ENCODE measurements at regions not wholly inside any gene's neighbourhood (a gene's known extent, or its start where the extent isn't known, plus 50 kb on each side); places are given as distances from the start of the nearest gene placed in this dataset.

DNA sequence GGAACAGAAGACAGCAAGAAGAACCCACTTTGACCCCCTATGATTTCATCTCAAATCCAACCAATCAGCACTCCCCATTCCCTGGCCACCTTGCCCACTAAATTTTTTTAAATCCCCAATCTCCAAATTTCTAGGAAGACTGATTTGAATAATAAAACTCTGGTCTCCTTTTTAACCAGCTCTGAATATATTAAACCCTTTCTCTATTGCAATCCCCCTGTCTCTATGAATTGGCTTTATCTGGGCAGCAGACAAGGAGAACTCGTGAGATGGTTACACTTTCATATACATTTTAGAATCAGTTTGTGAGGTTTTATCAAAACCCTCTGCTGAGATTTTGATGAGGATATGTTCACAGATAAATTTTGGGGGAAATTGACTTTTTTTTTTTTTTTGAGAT is 90.3 kb upstream of the TRIM24 start:
- no peak for TF ChIP-seq EZH2 (IDR thresholded peaks at IDR 0.05; ENCODE audit: insufficient read depth, low read length)
- TF ChIP-seq, protein P1, sequence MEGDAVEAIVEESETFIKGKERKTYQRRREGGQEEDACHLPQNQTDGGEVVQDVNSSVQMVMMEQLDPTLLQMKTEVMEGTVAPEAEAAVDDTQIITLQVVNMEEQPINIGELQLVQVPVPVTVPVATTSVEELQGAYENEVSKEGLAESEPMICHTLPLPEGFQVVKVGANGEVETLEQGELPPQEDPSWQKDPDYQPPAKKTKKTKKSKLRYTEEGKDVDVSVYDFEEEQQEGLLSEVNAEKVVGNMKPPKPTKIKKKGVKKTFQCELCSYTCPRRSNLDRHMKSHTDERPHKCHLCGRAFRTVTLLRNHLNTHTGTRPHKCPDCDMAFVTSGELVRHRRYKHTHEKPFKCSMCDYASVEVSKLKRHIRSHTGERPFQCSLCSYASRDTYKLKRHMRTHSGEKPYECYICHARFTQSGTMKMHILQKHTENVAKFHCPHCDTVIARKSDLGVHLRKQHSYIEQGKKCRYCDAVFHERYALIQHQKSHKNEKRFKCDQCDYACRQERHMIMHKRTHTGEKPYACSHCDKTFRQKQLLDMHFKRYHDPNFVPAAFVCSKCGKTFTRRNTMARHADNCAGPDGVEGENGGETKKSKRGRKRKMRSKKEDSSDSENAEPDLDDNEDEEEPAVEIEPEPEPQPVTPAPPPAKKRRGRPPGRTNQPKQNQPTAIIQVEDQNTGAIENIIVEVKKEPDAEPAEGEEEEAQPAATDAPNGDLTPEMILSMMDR (IDR thresholded peaks at IDR 0.05; ENCODE audit: insufficient read depth, low read depth, low read length), result no peak
- Mint-ChIP-seq H3K4me3 (ENCODE audit: unreplicated experiment) (no peak overlapping the region), H3K4me1 (ENCODE audit: low read depth, unreplicated experiment) (no peaks in the 10 kb centered on the region), H3K36me3 (ENCODE audit: low read depth, unreplicated experiment) (no peaks in the 10 kb centered on the region), H3K27me3 (ENCODE audit: low read depth, unreplicated experiment) (no peaks in the 10 kb centered on the region), H3K27ac (ENCODE audit: unreplicated experiment) (no peak overlapping the region), H3K9me3 (ENCODE audit: unreplicated experiment) (peaks cover 17% of the 10 kb centered on the region)
- Histone ChIP-seq H3K27ac (ENCODE audit: low read depth, low read length) (no peak overlapping the region), H3K4me3 (ENCODE audit: insufficient read depth, low read depth, low read length) (no peak overlapping the region), H3K4me1 (ENCODE audit: insufficient read depth, low read length) (no peaks in the 10 kb centered on the region), H3K36me3 (ENCODE audit: insufficient read depth, low read length) (no peaks in the 10 kb centered on the region), H2AFZ (ENCODE audit: low read depth, low read length) (no peak overlapping the region), H3K4me2 (ENCODE audit: low read length) (no peak overlapping the region), H3K9ac (ENCODE audit: low read length) (no peak overlapping the region), H3K27me3 (ENCODE audit: insufficient read depth, low read length) (no peaks in the 10 kb centered on the region), H3K79me2 (ENCODE audit: insufficient read depth, low read length) (no peaks in the 10 kb centered on the region), H3K9me3 (ENCODE audit: insufficient read depth, low read depth, low read length) (peaks cover 5% of the 10 kb centered on the region), H4K20me1 (ENCODE audit: insufficient read depth, low read length) (no peaks in the 10 kb centered on the region)
- FAIRE-seq, result no peak
- DNase-seq (ENCODE audit: low read depth), result no peak

DNA sequence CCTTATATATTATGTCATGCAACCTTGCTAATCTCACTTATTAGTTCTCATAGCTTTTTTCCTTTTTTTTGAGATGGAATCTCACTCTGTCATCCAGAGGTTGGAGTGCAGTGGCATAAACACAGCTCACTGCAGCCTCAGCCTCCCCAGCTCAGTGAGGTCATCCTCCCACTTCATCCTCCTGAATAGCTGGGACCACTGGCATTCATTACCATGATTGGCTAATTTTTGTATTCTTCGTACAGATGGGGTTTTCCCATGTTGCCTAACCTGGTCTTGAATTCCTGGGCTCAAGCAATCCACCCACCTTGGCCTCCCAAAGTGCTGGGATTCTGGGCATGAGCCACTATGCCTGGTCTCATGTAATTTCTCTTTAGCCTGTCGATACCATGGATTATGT is 89.1 kb upstream of the TRIM24 start:
- Mint-ChIP-seq H3K4me3 (ENCODE audit: unreplicated experiment) (no peak overlapping the region), H3K27ac (ENCODE audit: unreplicated experiment) (no peak overlapping the region)

DNA sequence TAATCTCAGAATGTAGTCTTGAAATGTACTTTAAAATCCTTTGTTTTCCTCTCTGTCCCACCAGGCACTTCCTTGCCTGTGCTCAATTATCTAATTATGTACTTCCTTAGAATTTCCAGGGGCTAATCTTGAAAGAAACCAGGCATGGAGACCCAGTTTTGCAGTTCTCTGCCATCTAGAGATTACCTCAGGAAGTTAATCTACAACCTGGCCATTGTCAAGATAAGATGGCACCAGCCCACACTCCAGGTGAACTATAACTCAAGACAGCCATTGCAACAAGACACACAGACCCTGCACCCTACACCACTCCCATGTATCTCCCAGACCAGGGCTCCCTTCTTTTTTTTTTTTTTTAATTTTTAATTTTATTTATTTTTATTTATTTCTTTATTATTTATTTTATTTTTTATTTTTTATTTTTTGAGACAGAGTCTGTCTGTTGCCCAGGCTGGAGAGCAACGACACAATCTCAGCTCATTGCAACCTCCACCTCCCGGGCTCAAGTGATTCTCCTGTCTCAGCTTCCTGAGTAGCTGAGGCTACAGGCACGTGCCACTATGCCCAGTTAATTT is 85.9 kb upstream of the TRIM24 start:
- Histone ChIP-seq H3K27ac (ENCODE audit: low read depth, low read length) (no peak overlapping the region), H2AFZ (ENCODE audit: low read depth, low read length) (no peak overlapping the region), H3K4me3 (ENCODE audit: insufficient read depth, low read depth, low read length) (no peak overlapping the region), H3K9ac (ENCODE audit: low read length) (no peak overlapping the region), H3K36me3 (ENCODE audit: insufficient read depth, low read length) (no peaks in the 10 kb centered on the region), H3K4me1 (ENCODE audit: insufficient read depth, low read length) (no peaks in the 10 kb centered on the region), H3K79me2 (ENCODE audit: insufficient read depth, low read length) (no peaks in the 10 kb centered on the region), H3K9me3 (ENCODE audit: insufficient read depth, low read depth, low read length) (peaks cover 5% of the 10 kb centered on the region), H3K4me2 (ENCODE audit: low read length) (no peak overlapping the region), H3K27me3 (ENCODE audit: insufficient read depth, low read length) (no peaks in the 10 kb centered on the region), H4K20me1 (ENCODE audit: insufficient read depth, low read length) (no peaks in the 10 kb centered on the region)
- no peak for FAIRE-seq
- no peak for DNase-seq (ENCODE audit: low read depth)
- no peaks in the 10 kb centered on the region for H3K4me1 Mint-ChIP-seq (ENCODE audit: low read depth, unreplicated experiment)
- H3K9me3 Mint-ChIP-seq (ENCODE audit: unreplicated experiment), result peaks cover 13% of the 10 kb centered on the region
- no peak for TF ChIP-seq EZH2 (IDR thresholded peaks at IDR 0.05; ENCODE audit: insufficient read depth, low read length)
- TF ChIP-seq, protein P1 (IDR thresholded peaks at IDR 0.05; ENCODE audit: insufficient read depth, low read depth, low read length), result no peak
- H3K4me3 Mint-ChIP-seq (ENCODE audit: unreplicated experiment), result no peak overlapping the region
- no peaks in the 10 kb centered on the region for H3K36me3 Mint-ChIP-seq (ENCODE audit: low read depth, unreplicated experiment)
- no peaks in the 10 kb centered on the region for H3K27me3 Mint-ChIP-seq (ENCODE audit: low read depth, unreplicated experiment)
- no peak overlapping the region for H3K27ac Mint-ChIP-seq (ENCODE audit: unreplicated experiment)

More for the DNA sequence above, 89.1 kb upstream of the TRIM24 start:
- no peaks in the 10 kb centered on the region for H3K79me2 ChIP-seq (ENCODE audit: insufficient read depth, low read length)
- H4K20me1 ChIP-seq (ENCODE audit: insufficient read depth, low read length), result no peaks in the 10 kb centered on the region
- H3K4me1 ChIP-seq (ENCODE audit: insufficient read depth, low read length), result no peaks in the 10 kb centered on the region
- Mint-ChIP-seq H3K4me1 (ENCODE audit: low read depth, unreplicated experiment) (no peaks in the 10 kb centered on the region), H3K27me3 (ENCODE audit: low read depth, unreplicated experiment) (no peaks in the 10 kb centered on the region), H3K9me3 (ENCODE audit: unreplicated experiment) (peaks cover 17% of the 10 kb centered on the region), H3K36me3 (ENCODE audit: low read depth, unreplicated experiment) (no peaks in the 10 kb centered on the region)
- peaks cover 5% of the 10 kb centered on the region for H3K9me3 ChIP-seq (ENCODE audit: insufficient read depth, low read depth, low read length)
- TF ChIP-seq EZH2 (IDR thresholded peaks at IDR 0.05; ENCODE audit: insufficient read depth, low read length), result no peak
- TF ChIP-seq, protein P1 (IDR thresholded peaks at IDR 0.05; ENCODE audit: insufficient read depth, low read depth, low read length), result no peak
- FAIRE-seq (no peak), DNase-seq (ENCODE audit: low read depth) (no peak)
- H3K27me3 ChIP-seq (ENCODE audit: insufficient read depth, low read length), result no peaks in the 10 kb centered on the region
- H3K4me3 ChIP-seq (ENCODE audit: insufficient read depth, low read depth, low read length), result no peak overlapping the region
- H2AFZ ChIP-seq (ENCODE audit: low read depth, low read length), result no peak overlapping the region
- no peak overlapping the region for H3K9ac ChIP-seq (ENCODE audit: low read length)
- no peak overlapping the region for H3K4me2 ChIP-seq (ENCODE audit: low read length)
- H3K36me3 ChIP-seq (ENCODE audit: insufficient read depth, low read length), result no peaks in the 10 kb centered on the region
- no peak overlapping the region for H3K27ac ChIP-seq (ENCODE audit: low read depth, low read length)

All from astrocyte (in vitro differentiated cells and primary cell).